ENCODE measurements at regions not wholly inside any gene's neighbourhood (a gene's known extent, or its start where the extent isn't known, plus 50 kb on each side); places are given as distances from the start of the nearest gene placed in this dataset.

DNA sequence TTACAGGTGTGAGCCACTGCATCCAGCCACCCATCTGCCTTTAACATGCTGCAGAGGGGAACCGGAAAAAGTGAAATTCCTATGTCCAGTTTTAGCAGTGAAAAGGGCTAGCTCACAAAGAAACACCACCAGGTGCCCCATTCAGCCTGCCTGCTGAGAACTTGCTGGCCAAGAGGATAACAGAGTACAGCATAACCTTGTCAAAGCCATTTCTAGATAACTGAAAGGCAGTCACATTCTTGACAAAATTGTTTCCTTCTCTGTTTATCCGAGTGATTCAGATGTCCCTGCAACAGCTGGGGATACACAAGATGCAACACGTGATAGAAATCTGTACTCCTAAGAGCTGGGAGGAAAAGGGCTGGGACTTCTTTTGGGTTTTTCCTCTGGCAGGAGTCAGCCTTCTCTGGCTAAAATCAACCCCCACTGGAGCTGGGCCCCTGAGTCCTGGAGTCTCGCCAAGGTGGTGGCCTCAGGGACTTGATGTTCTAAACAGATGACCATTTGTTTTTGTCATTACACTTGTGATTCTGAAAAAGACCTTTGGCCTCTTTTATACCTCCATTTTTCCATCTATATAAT is 505.4 kb downstream of the BCL11A start:
- no peaks in the 10 kb centered on the region for H3K36me3 Mint-ChIP-seq
- no peaks in the 10 kb centered on the region for H3K9me3 Mint-ChIP-seq
- no peak for ATAC-seq
- H3K27ac Mint-ChIP-seq, result no peak overlapping the region
- DNase-seq (ENCODE audit: low spot score in 2 of 2), result no peak

DNA sequence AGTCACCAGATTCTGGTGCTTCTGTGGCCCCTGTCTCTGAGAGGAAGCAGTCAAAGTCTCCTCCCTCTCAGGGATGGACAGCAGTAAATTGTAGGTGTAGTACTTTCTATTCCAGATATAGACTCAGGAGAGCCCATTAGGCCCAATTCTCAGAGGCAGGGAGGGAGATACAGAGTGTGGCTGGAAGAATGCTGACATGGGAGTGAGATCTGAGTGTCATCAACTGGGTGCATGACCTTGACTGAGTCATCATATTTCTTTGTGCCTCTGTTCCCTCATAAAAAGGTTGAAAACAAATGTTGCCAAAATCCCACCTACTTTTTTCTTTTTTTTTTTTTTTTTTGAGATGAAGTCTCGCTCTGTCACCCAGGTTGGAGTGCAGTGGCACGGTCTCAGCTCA is 506.1 kb downstream of the BCL11A start:
- ATAC-seq, result no peak
- no peaks in the 10 kb centered on the region for H3K36me3 Mint-ChIP-seq

DNA sequence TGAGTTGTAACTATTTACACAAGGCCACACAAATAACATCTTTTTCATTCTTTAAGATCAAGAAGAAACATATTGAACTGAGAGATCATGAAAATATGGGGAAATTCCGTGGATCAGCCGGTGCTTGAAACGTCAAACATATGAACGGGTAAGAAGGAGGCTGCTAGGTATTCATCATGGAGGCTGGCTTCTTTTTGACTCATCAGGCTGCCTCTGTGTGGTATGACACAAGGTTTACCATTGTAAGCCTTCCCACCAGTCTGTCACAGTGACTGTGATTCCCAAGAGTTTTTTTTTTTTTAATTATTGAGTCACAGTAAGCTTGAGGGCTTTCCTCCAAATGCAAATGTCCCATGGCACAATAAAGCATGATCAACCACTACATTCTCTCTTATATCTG is 506.9 kb downstream of the BCL11A start:
- Mint-ChIP-seq H3K27ac (no peak overlapping the region), H3K9me3 (no peaks in the 10 kb centered on the region), H3K36me3 (no peaks in the 10 kb centered on the region)
- DNase-seq (ENCODE audit: low spot score in 2 of 2) (no peak), ATAC-seq (no peak)

More for the DNA sequence above, 506.1 kb downstream of the BCL11A start:
- no peak for DNase-seq (ENCODE audit: low spot score in 2 of 2)
- Mint-ChIP-seq H3K9me3 (no peaks in the 10 kb centered on the region), H3K27ac (no peak overlapping the region)

DNA sequence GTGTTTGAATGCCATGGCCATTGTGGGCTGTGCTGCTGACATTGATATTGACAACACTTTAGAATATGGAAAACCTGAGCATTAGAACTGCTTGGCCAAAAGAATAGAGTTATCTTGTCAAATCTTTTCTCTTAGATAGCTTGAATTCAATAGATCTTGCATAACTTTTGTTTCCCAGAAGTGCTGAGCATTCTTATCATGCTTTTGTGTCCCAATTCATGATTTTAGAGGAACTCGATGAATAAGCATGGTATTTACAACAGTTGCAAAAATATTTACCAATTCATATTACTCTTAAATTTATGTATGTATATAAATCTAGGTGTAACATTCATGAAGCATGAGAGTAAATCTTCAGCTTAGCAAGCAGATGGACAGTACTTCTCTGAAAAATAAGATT is 508.0 kb downstream of the BCL11A start:
- Mint-ChIP-seq H3K9me3 (no peaks in the 10 kb centered on the region), H3K36me3 (no peaks in the 10 kb centered on the region), H3K27ac (no peak overlapping the region)
- DNase-seq (ENCODE audit: low spot score in 2 of 2), result no peak
- ATAC-seq, result no peak

DNA sequence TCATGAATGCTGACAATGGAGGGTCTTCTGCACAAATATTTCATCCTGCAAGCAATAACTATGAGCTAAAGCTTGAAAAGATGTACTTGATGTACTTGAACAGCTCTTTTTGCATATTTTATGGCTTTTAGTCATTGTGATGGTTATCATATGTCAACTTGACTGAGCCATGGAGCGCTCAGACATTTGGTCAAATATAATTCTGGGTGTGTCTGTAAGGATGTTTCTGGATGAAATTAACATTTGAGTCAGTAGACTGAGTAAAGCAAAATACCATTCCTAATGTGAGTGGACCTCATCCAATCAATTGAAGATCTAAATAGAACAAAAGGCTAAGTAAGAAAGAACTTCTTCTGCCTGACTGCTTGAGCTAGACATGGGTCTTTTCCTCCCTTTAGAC is 509.0 kb downstream of the BCL11A start:
- Mint-ChIP-seq H3K36me3 (no peaks in the 10 kb centered on the region), H3K9me3 (no peaks in the 10 kb centered on the region), H3K27ac (no peak overlapping the region)
- DNase-seq (ENCODE audit: low spot score in 2 of 2), result no peak
- ATAC-seq, result no peak

DNA sequence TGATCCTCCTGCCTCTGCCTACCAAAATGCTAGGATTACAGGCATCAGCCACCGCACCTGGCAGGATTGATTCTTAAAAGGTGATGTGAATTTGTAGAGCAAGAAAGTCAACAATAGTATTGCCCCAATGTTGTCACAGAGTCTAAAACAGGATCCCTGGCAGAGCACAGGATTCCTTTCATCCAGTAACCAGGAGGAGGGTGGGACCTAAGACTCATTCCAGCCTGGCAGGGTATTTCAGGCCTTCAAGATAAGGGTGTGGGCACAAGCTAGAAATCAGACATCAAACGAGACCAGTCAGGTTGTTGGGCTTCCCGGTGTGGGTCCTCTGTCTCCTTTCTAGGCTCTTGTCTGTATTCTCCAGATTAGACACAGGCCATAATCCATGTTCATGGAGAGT is 511.4 kb downstream of the BCL11A start:
- Mint-ChIP-seq H3K9me3 (peaks cover 0 to 6% of the 10 kb centered on the region in 2 donors), H3K27ac (no peak overlapping the region), H3K36me3 (peaks cover 0 to 7% of the 10 kb centered on the region in 2 donors)
- ATAC-seq (no peak), DNase-seq (ENCODE audit: low spot score in 2 of 2) (no peak)

DNA sequence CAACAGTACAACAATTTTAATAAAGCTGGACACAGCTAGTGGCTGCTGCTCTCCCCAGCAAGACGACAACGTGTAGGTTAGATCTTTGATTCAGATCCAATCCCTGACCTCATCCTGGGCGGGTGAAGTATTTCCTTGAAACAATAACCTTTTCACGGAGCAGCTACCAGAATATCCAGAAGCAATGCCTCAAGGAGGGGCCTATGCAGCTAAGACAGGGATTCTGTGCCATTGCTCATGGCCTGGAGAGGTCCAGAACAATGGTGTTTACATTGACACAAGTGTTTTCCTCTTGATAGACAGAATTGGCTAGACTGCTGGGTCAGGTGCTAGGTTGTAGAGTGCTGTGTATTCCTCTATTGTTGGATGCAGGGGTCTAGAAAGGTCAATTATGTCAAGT is 520.1 kb downstream of the BCL11A start:
- ATAC-seq, result no peak
- H3K9me3 Mint-ChIP-seq, result peaks cover 19 to 21% of the 10 kb centered on the region in 2 donors
- peaks cover 16 to 20% of the 10 kb centered on the region in 2 donors for H3K36me3 Mint-ChIP-seq
- no peak overlapping the region for H3K27ac Mint-ChIP-seq
- DNase-seq (ENCODE audit: low spot score in 2 of 2), result no peak

DNA sequence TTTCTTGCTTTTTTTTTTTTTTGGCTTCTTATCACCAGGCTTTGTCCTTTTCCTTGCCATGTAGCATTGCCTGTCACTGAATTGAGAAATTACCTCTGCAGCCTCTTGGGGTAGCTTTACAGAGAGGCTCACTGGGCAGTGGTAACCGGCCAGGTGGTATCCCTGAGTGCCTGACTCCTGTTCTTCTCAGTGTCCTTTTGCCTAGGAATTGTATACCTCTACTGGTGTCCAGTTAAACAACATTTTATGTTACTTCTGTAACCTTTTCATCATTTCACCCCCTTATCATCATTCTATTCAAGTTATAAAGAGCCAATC is 523.9 kb downstream of the BCL11A start:
- H3K36me3 Mint-ChIP-seq, result peaks cover 13 to 14% of the 10 kb centered on the region in 2 donors
- no peak overlapping the region for H3K27ac Mint-ChIP-seq
- ATAC-seq (no peak), DNase-seq (ENCODE audit: low spot score in 2 of 2) (no peak)
- peaks cover 15 to 16% of the 10 kb centered on the region in 2 donors for H3K9me3 Mint-ChIP-seq

DNA sequence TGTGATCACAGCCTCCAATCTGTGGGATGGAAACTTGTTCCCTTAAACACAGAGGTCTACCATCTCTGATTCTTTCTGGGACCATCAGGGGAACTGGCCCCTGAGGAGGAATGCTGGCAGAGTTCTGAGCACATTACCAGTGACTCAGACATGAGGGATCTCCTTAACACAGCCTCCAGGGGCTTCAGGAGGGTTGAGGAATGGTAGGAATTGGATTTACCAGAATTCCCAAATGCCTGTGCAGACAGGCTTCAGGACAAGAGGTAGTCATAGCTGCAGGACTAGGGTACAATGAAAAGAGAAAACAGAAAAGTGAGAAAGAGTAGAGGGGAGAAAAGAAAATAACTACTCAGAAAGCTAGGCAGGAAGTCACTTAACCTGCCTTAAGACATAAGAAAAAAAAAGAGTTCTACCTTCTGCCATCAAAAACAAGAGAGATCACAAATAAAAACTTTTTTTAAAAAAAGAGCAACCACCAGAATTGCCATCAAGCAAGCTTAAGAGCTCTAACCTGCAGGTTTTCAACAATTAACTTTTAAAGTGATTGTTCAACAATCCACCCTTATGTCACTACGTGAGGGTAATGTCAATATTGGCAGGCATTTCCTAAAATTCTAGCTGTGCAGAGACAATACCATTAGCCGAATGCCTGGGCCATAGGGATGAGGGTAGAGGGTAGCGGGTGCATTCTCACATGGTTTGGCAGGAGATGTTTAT is 524.4 kb downstream of the BCL11A start:
- H3K36me3 Mint-ChIP-seq, result peaks cover 9 to 14% of the 10 kb centered on the region in 2 donors
- H3K9me3 Mint-ChIP-seq, result peaks cover 13 to 15% of the 10 kb centered on the region in 2 donors
- ATAC-seq (no peak), DNase-seq (ENCODE audit: low spot score in 2 of 2) (no peak)
- no peak overlapping the region for H3K27ac Mint-ChIP-seq

DNA sequence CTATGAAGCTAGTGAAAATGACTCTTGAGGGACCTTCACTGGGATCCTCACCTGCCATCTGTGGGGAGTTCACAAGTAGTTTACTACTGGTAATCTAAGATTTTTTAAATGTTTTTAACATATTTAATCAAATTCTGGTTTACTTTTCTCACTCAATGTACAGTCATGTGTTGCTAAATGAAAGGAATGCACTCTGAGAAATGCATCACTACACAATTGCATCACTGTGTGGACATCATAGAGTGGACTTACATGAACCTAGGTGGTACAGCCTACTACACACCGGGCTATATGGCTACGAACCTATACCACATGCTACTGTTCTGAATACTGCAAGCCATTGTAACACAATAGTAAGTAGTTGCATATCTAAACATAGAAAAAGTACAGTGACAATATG is 528.0 kb downstream of the BCL11A start:
- DNase-seq (ENCODE audit: low spot score in 2 of 2) (no peak), ATAC-seq (no peak)
- peaks cover under 1 to 3% of the 10 kb centered on the region in 2 donors for H3K9me3 Mint-ChIP-seq
- H3K36me3 Mint-ChIP-seq, result peaks cover 2 to 3% of the 10 kb centered on the region in 2 donors
- no peak overlapping the region for H3K27ac Mint-ChIP-seq

DNA sequence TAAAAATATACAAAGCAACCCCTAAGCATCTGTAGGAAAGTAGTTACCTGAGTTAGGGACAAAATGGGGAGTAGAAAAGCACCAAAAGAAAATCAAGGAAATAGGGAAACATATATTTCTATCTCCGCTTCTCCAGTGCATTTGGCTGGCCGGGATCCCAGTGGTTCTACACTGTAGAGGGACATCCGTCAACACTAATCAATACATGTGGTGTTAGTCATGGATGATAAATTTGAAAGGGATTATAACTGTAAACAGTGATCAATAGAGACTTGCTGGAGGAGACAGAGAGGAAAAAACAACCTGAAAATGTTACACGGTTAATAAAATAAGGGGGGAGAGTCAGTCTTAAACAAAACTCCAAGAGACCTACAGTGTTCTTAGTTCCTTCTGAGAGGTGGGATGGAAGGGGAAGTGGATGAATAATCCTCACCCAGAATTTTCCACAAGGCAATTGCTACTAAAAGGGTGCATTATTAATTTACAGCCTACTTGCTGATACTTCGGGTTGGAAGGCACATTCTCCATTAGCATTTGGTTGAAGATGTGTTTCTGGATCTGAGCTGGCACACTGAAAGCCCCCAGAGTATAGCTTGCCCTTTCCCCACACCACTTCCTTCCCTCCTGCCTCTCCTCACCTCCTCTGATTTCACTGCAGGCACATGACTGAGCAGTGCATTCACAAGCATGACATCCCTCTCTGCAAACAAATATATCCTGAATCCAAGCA is 530.0 kb downstream of the BCL11A start:
- ATAC-seq (no peak), DNase-seq (ENCODE audit: low spot score in 2 of 2) (no peak)
- Mint-ChIP-seq H3K36me3 (peaks cover 9% of the 10 kb centered on the region in 2 donors), H3K9me3 (peaks cover 3 to 7% of the 10 kb centered on the region in 2 donors), H3K27ac (no peak overlapping the region)

DNA sequence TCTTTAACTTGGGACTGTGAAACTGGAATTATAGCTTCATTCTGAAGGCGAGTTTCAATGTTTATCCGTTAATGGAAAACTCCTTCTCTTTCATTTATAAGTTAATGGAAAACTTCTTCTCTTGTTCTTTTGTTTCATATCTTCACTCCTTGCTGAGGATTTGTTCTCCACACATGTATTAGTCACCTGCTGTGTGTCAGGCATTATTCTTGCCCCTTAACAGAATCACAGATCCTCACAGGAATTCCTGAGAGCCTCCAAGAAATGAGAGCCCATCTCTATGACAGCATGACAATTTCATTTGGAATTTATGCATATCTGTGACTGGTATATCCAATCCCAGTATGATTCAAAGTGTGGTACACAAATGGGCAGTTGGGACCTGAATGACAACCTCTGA is 545.8 kb downstream of the BCL11A start:
- ATAC-seq, result no peak
- Mint-ChIP-seq H3K27ac (no peak overlapping the region), H3K9me3 (no peaks in the 10 kb centered on the region), H3K36me3 (no peaks in the 10 kb centered on the region)
- no peak for DNase-seq (ENCODE audit: low spot score in 2 of 2)

DNA sequence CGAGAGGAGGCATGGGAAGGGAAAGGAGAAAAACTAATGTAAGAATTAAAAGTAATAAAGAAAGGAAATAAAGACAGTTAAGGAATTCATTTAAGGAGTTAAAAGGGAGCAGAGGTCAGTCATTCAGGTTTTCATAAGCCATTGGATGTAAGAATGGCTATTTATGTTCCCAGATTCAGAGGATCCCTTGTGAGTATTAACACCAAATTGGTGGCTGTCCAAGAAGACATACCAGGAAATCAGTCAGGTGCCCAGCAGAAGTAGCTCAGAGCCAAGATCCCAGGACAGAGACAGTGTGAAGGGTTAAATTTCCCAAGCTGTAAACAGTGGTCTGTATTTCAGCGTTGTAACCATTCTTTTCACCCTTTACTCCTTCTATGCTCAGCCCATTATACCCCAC is 550.4 kb downstream of the BCL11A start:
- ATAC-seq (no peak), DNase-seq (ENCODE audit: low spot score in 2 of 2) (no peak)
- H3K36me3 Mint-ChIP-seq, result no peaks in the 10 kb centered on the region
- H3K9me3 Mint-ChIP-seq, result no peaks in the 10 kb centered on the region
- no peak overlapping the region for H3K27ac Mint-ChIP-seq

DNA sequence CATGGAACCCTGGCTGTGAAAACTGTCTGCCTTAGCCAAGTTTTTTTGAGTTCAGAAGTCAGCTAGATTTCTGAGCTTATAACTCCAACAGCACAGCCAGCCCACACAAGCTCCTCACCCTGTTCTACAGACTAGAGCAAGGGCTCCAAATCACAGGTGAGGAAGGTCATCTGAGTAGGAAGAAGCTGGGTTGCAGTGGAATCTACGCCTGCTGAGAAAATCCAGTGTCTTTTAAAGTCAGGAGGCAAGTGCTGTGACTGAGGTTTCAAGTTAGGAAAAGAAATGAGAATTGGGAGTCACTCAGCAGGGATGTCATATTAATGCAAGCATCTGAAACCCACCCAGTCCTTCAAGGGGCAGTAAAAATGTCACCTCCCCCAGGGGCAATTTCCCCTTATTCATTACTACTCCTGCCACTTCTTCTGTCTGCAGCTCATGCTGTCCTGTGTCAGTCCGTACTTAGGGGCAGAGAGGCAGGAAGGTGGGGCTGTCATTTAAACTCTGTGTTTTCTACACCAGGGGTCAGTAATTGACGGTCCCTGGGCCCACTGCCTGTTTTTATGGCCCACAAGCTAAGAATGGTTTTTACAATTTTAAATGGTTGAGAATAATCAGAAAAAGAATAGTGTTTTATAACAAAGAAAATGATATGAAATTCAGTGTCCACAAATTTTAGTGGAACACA is 551.1 kb downstream of the BCL11A start:
- H3K36me3 Mint-ChIP-seq, result no peaks in the 10 kb centered on the region
- no peak overlapping the region for H3K27ac Mint-ChIP-seq
- ATAC-seq, result no peak
- no peak for DNase-seq (ENCODE audit: low spot score in 2 of 2)
- H3K9me3 Mint-ChIP-seq, result no peaks in the 10 kb centered on the region

DNA sequence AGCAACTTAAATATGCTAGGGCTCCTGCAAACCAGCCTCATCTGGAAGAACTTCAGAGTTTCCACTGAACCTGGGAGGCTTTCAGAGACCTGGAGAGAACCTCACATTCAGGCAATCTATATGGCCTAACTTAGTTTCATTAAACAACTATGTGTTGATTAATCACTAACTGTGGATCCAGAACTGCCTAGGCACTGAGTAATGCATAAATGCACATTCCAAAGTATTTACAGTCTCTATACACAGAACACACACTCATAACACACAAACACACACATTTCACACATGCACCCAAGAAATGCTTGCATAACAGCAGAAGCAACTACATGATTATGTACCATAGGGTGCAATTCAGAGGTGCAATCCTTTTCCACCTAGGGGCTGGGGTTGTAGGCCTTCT is 552.8 kb downstream of the BCL11A start:
- no peak for DNase-seq (ENCODE audit: low spot score in 2 of 2)
- H3K36me3 Mint-ChIP-seq, result no peaks in the 10 kb centered on the region

DNA sequence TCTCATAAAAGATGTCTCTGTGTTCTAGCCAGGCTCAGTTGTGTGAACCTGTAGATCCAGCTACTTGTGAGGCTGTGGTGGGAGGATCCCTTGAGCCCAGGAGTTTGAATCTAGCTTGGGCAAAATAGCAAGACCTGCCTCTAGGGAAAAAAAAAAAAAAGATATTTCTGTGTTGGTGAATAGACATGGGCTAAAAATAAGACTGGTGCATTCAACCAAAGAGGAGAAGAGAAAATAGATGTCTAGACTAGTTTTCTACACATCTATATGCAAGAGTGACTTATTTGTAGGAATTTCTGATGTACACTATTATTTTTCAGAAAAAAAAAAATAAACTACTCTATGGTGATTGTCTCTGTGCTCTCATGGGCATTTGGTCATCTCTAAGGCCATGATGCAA is 555.1 kb downstream of the BCL11A start:
- ATAC-seq (no peak), DNase-seq (ENCODE audit: low spot score in 2 of 2) (no peak)
- Mint-ChIP-seq H3K9me3 (no peaks in the 10 kb centered on the region), H3K36me3 (no peaks in the 10 kb centered on the region), H3K27ac (no peak overlapping the region)

More for the DNA sequence above, 552.8 kb downstream of the BCL11A start:
- H3K9me3 Mint-ChIP-seq, result no peaks in the 10 kb centered on the region
- no peak for ATAC-seq
- H3K27ac Mint-ChIP-seq, result no peak overlapping the region

DNA sequence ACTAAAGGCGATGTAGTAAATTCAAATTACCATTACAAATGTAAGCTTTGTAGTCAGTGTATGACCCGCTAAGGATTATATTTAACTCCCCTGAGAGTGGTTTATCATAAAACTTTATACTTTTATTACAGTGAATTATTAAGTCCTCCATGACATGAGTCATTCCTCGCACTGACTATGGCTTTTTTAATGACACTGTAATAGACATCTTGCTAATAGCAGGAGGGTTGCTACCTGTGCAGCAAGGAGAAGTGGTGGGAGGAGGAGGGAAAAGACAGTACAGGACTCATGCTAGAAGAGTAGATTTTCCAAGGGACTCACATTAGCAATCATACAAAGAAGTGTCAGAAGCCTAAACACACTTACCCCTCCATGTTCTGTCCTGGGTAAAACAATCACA is 556.1 kb downstream of the BCL11A start:
- Mint-ChIP-seq H3K27ac (no peak overlapping the region), H3K9me3 (no peaks in the 10 kb centered on the region), H3K36me3 (no peaks in the 10 kb centered on the region)
- ATAC-seq, result no peak
- no peak for DNase-seq (ENCODE audit: low spot score in 2 of 2)
